Head of caudate nucleus (tissue), 42 donors: ENCODE measurements at regions not wholly inside any gene's neighbourhood (a gene's known extent, or its start where the extent isn't known, plus 50 kb on each side); places are given as distances from the start of the nearest gene placed in this dataset.
"Not testable (repeated sequence)": the region's sequence is repeated elsewhere in the genome, so short reads cannot be mapped to it uniquely, and the experiment has no call there.

Experiments used
- DNase-seq, 42 donors: peaks; one replicate each; pipeline versions ENCODE4 v3.0.0 to v3.0.0-alpha.2; 2020 to 2021; ENCODE audit warnings: mixed read lengths in 7 of 42
- intact Hi-C: fragments of 100-400 bp; cut with DNase I; formaldehyde crosslinking; loops from one replicate; pipeline ENCODE4 v1.15.0; 2022

GRCh38 chr14:44736326-44736725 is 225.4 kb downstream of the KLHL28 start:
- intact Hi-C loops, result no loop called here

DNA sequence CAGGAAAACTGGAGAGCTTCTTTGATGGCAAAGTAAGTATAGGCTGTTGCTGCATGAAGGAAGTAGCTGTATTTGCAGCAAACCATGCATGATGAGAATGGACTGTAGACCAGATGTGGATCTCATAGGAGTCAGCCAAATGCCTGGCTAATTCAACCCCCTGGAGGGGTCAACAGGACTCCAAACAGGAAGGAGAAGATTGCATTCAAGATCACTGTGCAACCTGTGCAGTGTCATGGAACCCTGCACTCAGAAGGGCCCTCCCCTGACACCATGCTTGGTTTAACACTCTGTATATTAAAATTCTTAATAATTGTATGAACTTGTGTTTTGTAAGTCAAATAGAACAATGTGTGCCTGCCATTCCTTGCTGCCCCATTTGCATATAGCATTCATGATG is 225.1 kb upstream of the FSCB start:
- intact Hi-C loops, result no loop called here

More at GRCh38 chr14:44736326-44736725, 225.4 kb downstream of the KLHL28 start:
- no peak for DNase-seq

GRCh38 chr14:44730860-44731259 is 223.8 kb upstream of the FSCB start:
- no peak for DNase-seq
- intact Hi-C loops, result no loop called here

More for the DNA sequence above, 225.1 kb upstream of the FSCB start:
- DNase-seq, result no peak

GRCh38 chr14:44721395-44721794 is 214.3 kb upstream of the FSCB start:
- DNase-seq, intact Hi-C loops: not testable (repeated sequence)

DNA sequence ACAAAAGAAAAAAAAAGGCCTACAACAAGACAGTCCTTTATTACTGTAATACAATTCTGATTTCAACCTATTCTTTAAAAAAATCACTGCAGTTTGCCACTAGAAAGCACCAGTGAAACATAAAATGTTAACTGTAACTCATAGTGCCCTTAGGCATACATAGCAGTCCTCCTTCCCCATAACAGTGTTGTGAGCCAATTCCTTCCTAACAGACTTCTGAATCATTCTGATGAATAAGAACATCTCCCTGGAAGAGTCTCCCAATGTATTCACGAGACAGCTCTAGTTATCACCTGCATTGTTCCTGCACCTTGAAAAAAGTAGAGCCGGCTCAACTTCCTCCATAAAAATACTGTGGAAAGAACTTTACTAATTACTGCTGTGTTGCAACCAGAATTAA is 213.6 kb upstream of the FSCB start:
- DNase-seq, result no peak
- intact Hi-C loops, result no loop called here

- no peak for DNase-seq
- intact Hi-C loops, result no loop called here
These were observed 205.1 kb upstream of the FSCB start for GRCh38 chr14:44712024-44712815.

- DNase-seq, result no peak
- intact Hi-C loops, result no loop called here
These were observed 194.6 kb upstream of the FSCB start for GRCh38 chr14:44701563-44702263.

DNA sequence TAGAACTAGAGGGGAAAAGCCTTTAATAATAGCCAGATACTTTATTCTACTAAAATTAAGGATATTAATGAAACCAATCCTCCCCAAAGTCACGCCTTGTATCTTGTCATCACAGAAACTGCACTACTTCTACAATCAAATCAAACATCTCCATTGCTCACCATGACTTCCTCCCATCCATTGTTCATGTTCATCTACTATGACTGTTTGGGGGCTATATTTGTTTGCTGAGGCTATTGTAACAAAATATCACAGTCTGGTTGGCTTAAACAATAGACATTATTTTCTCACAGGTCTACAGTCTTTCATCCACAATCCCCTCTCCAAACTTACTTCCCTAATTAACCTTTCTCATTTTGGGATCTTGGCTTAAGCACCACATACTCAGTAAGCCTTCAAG is 193.6 kb upstream of the FSCB start:
- no peak for DNase-seq
- intact Hi-C loops, result no loop called here

DNA sequence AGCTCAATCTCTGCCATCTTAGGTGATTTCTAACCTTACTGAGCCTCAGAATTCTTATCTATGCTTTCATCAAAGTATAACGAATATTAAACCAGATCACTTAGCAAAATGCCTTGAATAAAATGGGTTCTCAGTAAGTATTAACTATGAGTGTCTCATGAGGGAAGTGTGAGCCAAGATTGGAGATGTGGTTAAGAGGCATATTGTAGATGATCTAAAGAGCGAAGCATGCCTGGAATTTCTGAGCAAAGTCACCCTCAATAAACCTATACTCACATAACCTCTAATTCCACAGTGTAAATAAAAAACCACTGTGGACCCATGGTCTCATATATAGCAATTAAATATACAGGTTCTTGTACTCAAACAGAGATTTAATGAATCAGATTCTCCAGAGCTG is 193.1 kb upstream of the FSCB start:
- DNase-seq, result no peak
- intact Hi-C loops, result no loop called here

GRCh38 chr14:44699391-44699790 is 192.3 kb upstream of the FSCB start:
- no peak for DNase-seq
- intact Hi-C loops, result no loop called here

DNA sequence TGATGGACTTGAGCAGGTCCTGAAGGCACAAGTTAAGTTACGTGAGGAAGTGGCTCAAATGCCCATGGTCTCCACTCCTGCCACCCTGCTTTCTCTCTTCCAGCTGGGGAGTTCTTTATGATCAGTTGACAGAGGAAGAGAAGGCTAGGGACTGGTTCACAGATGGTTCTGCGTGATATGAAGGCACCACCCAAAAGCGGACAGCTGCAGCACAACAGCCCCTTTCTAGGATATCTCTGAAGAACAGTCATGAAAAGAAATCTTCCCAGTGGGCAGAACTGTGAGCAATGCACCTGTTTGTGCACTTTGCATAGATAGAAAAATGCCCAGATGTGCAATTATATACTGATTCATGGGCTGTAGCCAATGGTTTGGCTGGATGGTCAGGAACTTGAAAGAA is 162.4 kb upstream of the FSCB start:
- intact Hi-C loops, result no loop called here
- DNase-seq, result no peak

DNA sequence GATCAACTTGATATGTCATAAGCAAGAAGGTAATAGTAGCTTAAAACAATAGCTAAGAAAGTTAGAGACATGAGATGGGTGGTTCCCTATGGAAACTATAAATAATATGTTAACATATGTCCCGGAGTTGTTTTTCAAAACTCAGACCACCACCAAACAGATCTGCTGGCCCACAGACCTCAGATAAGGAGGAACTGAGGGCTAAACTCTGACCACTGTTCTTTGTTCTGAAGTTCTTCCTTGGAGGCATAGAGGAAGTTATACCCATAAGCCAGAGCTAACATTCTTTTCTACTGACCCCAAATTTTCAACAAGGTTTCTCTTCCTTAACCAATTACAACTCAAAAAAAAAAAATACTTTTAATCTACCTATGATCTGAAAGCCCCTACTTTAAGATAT is 156.1 kb upstream of the FSCB start:
- intact Hi-C loops, result no loop called here
- no peak for DNase-seq

DNA sequence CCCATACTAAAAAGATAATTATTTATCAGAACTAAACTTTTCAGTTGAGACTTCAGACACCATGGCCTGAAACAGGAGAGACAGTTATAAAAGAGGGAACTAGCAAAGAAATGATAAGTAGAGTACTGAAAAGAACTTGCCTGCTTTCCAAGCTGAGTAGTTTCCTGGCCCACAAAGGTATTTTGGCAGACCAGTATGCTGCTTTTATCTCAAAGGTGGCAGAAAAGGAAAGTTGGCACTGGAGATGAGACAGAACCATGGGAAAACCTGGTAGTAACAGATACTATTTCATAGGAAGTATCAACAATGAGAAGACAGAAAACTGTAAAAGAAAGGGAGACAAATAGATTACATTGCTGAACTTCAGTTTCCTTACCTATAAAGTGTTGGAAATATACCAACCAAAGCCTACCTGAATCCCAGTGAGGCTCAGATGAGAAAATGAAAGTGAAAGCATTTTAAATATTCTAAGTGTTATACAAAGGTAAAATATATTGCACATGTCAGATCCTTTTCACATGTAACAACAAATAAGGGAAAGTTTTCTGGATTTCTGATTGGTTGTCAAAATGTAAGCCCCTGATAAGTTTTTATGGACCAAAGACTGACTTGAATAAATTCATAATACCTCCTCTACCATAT is 155.3 kb upstream of the FSCB start:
- intact Hi-C loops, result no loop called here
- no peak for DNase-seq

- intact Hi-C loops, result no loop called here
- no peak for DNase-seq
These were observed 151.3 kb upstream of the FSCB start for GRCh38 chr14:44658389-44658696.

- DNase-seq, result peak in 7 of 42 donors; percentile 4 to 30 (median 8)
- intact Hi-C loops, result no loop called here
These were observed 150.8 kb upstream of the FSCB start for GRCh38 chr14:44657696-44658388.

DNA sequence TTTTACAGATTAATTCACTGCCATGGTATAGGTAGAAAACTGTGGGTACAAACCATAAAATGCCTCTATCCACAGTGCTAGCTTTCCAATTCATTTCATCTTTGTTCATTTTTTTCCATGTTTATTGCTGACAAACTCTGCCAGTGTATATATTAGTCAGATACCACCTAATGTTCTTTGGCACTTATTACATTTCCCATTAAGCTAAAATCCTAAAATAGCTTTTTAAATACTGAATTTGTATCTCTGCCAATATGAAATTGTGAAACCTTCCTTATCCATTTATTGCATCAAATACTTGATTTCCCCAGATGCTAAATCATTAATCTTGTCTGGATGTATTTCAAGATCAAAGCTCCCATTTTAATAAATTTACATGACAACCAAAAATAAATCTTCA is 150.1 kb upstream of the FSCB start:
- intact Hi-C loops, result no loop called here

DNA sequence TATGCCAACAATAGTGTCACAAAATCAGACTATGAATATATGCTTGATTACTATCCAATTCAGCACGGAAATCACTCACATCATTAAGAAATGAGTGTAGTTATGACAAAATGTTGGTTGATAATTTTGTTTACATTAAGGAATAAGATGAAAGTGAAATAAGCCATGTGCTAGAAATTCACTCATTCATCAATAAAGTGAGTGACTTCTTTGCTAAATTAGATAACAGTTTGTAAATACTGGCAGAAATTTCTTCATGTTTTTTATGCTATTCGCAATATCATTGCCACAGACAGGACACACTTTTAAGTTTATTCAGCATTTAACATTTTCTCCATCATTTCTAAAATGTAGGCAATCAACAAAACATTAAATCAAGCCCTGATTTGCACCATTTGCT is 147.5 kb upstream of the FSCB start:
- intact Hi-C loops, result no loop called here
- no peak for DNase-seq

More for the DNA sequence above, 150.1 kb upstream of the FSCB start:
- no peak for DNase-seq

DNA sequence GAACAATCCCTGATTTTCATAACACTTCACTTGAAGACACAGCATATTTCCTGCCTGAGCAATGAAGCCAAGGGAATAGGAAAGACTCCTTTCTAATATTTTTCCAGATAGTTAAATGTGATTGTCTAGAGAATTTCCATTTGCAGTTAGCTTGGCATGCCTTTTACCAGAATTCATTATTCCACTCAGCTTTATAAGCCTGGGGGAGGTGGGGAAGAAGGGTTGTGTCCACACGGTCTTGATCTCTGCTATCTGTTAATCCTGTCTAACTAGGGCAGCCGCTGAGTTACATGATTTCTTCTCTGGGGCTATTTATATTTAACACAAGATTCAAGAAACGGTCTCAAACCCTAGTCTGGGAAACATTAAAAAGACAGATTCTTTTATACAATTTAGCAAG is 146.6 kb upstream of the FSCB start:
- DNase-seq, result no peak
- intact Hi-C loops, result no loop called here

DNA sequence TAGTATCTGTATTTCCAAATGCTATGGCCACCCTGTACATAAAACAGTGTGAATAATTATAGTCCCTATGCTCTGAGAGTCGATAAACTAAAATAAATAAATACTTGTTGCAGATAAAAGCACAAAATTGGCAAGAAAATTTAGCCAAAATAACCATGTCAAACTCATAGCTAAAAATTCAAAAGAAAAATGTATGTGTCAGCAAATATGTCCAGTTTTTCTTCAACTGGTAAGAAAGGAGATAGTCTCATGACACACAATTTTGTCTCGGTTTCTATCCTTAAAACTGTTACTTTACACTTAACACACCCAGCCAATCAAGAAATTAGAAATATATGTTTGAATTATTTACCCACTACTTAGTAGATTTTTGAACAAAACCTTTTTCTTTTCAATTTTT is 145.6 kb upstream of the FSCB start:
- no peak for DNase-seq
- intact Hi-C loops, result no loop called here

DNA sequence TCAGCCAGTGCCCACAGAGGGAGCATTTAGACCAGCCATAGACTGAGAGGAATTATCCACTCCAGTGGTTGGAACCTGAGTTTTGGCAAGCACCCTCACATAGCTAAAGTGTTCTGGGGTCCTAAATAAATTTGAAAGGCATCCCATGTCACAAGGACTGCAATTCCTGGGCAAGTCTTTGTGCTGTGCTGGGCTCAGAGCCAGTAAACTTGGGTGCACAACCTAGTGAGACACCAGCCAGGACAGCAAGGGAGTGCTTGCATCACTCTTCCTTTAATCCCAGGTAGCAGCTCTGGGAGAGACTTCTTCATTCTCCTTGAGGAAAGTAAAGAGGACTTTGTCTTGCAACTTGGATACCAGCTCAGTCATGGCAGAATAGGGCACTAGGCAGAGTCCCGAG is 142.0 kb upstream of the FSCB start:
- intact Hi-C loops, result no loop called here
- DNase-seq, result peak in 1 of 42 donors; percentile 1
